Neutrophil (primary cell): ENCODE measurements at regions not wholly inside any gene's neighbourhood (a gene's known extent, or its start where the extent isn't known, plus 50 kb on each side); places are given as distances from the start of the nearest gene placed in this dataset.

Source experiments
- H3K27ac ChIP-seq: fragments of 200-600 bp; sonication (generic); 2 replicates; pipeline ENCODE4 v1.5.1; 2016; ENCODE audit warnings: mild to moderate bottlenecking, moderate library complexity
- H3K27me3 ChIP-seq: fragments of 200-600 bp; sonication (generic); 2 replicates; pipeline ENCODE4 v1.6.0; 2016; ENCODE audit warnings: mild to moderate bottlenecking
- H3K36me3 ChIP-seq: fragments of 200-600 bp; sonication (generic); 2 replicates; pipeline ENCODE4 v1.5.1; 2017
- H3K4me1 ChIP-seq, 2 experiments: fragments of 200-600 bp in 1 of 2; sonication (generic) in 1 of 2; 1 replicate in 1 of 2; 2 replicates in 1 of 2; pipeline versions ENCODE4 v1.5.1 to v1.6.1; 2013 to 2016; ENCODE audit warnings: low read depth in 1 of 2, low read length in 1 of 2, mild to moderate bottlenecking in 1 of 2, moderate library complexity in 1 of 2; ENCODE audit not compliant: control insufficient read depth in 1 of 2, insufficient read depth in 1 of 2
- H3K4me3 ChIP-seq, 2 experiments: fragments of 200-600 bp in 1 of 2; sonication (generic) in 1 of 2; 1 replicate in 1 of 2; 2 replicates in 1 of 2; pipeline ENCODE4 v1.5.1; 2013 to 2016; ENCODE audit warnings: low read depth in 1 of 2, low read length in 1 of 2, mild to moderate bottlenecking in 1 of 2, moderate library complexity in 1 of 2
- H3K9me3 ChIP-seq: fragments of 200-600 bp; sonication (generic); 2 replicates; pipeline ENCODE4 v1.5.1; 2016
- CTCF ChIP-seq: fragments of 200-600 bp; sonication (generic); IDR thresholded peaks from 2 replicates; pipeline ENCODE4 v1.5.1; 2016; ENCODE audit warnings: antibody characterized with exemption

- no peaks in the 10 kb centered on the region for H3K9me3 ChIP-seq
- H3K36me3 ChIP-seq = no peaks in the 10 kb centered on the region
- no peak for TF ChIP-seq CTCF
- no peak overlapping the region for H3K4me3 ChIP-seq
- no peaks in the 10 kb centered on the region for H3K4me1 ChIP-seq
- H3K27ac ChIP-seq = no peak overlapping the region
- no peaks in the 10 kb centered on the region for H3K27me3 ChIP-seq
These were observed 607.4 kb downstream of the KIF4B start for GRCh38 chr5:155620821-155621410.

GRCh38 chr5:155624597-155625241 is 611.2 kb downstream of the KIF4B start:
- H3K4me3 ChIP-seq = no peak overlapping the region
- no peak for TF ChIP-seq CTCF
- H3K9me3 ChIP-seq = no peaks in the 10 kb centered on the region
- no peak overlapping the region for H3K27ac ChIP-seq
- H3K36me3 ChIP-seq = no peaks in the 10 kb centered on the region
- H3K27me3 ChIP-seq = no peaks in the 10 kb centered on the region
- no peaks in the 10 kb centered on the region for H3K4me1 ChIP-seq

- TF ChIP-seq CTCF = no peak
- H3K4me3 ChIP-seq = no peak overlapping the region
- no peak overlapping the region for H3K27ac ChIP-seq
- H3K4me1 ChIP-seq = no peaks in the 10 kb centered on the region
- no peaks in the 10 kb centered on the region for H3K27me3 ChIP-seq
- H3K9me3 ChIP-seq = no peaks in the 10 kb centered on the region
- H3K36me3 ChIP-seq = no peaks in the 10 kb centered on the region
These were observed 611.8 kb downstream of the KIF4B start for GRCh38 chr5:155625315-155625714.

- H3K36me3 ChIP-seq = no peaks in the 10 kb centered on the region
- no peak overlapping the region for H3K27ac ChIP-seq
- H3K9me3 ChIP-seq = no peaks in the 10 kb centered on the region
- no peaks in the 10 kb centered on the region for H3K27me3 ChIP-seq
- no peak for TF ChIP-seq CTCF
- H3K4me1 ChIP-seq = no peaks in the 10 kb centered on the region
- H3K4me3 ChIP-seq = no peak overlapping the region
These were observed 612.5 kb downstream of the KIF4B start for GRCh38 chr5:155625897-155626543.

GRCh38 chr5:155626592-155626991 is 613.0 kb downstream of the KIF4B start:
- Histone ChIP-seq H3K4me1 (no peaks in the 10 kb centered on the region), H3K4me3 (no peak overlapping the region), H3K36me3 (no peaks in the 10 kb centered on the region), H3K27ac (no peak overlapping the region), H3K27me3 (no peaks in the 10 kb centered on the region), H3K9me3 (no peaks in the 10 kb centered on the region)
- TF ChIP-seq CTCF = no peak
